ENCODE measurements at regions not wholly inside any gene's neighbourhood (a gene's known extent, or its start where the extent isn't known, plus 50 kb on each side); places are given as distances from the start of the nearest gene placed in this dataset.

DNA sequence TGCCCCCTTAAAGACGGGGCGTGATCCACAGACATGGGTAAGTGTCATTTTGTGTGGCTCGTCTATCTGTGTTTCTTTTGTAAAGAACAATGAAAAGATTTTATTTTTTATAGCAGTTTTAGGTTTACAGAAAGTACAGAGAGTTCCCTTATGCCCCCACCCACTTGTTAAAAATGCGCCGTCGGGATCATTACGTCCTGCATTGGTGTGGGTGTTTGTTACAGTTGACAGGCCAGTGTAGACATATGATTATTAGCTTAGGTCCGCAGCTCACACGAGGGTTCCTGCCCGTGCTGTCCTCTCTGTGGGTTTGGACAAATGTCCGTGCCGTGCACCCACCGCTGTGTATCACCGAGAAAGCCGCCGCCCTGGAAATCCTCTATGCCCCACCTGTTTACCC lies 50.5 kb downstream of the RGS12 start:
- Histone ChIP-seq H3K9ac (ENCODE audit: low read length in 2 of 2) (no peak overlapping the region), H3K27ac (ENCODE audit: low read length) (no peak overlapping the region), H3K4me3 (ENCODE audit: low read length in 2 of 2) (no peak overlapping the region), H3K36me3 (ENCODE audit: control insufficient read depth in 2 of 2, insufficient read depth in 2 of 2, low read length in 2 of 2) (peaks cover 0 to 4% of the 10 kb centered on the region in 2 donors), H3K27me3 (ENCODE audit: control insufficient read depth in 1 of 2, insufficient read depth in 2 of 2, low read length in 2 of 2) (no peaks in the 10 kb centered on the region), H3K9me3 (ENCODE audit: control insufficient read depth in 2 of 2, low read length in 2 of 2) (no peaks in the 10 kb centered on the region), H3K4me1 (ENCODE audit: control insufficient read depth, insufficient read depth, low read length) (peaks cover 8% of the 10 kb centered on the region)

GRCh38 chr4:3344104-3344503 lies 51.3 kb downstream of the RGS12 start:
- no peak overlapping the region for H3K9ac ChIP-seq (ENCODE audit: low read length in 2 of 2)
- H3K9me3 ChIP-seq (ENCODE audit: control insufficient read depth in 2 of 2, low read length in 2 of 2): no peaks in the 10 kb centered on the region
- no peak overlapping the region for H3K4me3 ChIP-seq (ENCODE audit: low read length in 2 of 2)
- H3K4me1 ChIP-seq (ENCODE audit: control insufficient read depth, insufficient read depth, low read length): peaks cover 8% of the 10 kb centered on the region
- no peak overlapping the region for H3K27ac ChIP-seq (ENCODE audit: low read length)
- H3K36me3 ChIP-seq (ENCODE audit: control insufficient read depth in 2 of 2, insufficient read depth in 2 of 2, low read length in 2 of 2): peaks cover 0 to 4% of the 10 kb centered on the region in 2 donors
- no peaks in the 10 kb centered on the region for H3K27me3 ChIP-seq (ENCODE audit: control insufficient read depth in 1 of 2, insufficient read depth in 2 of 2, low read length in 2 of 2)

GRCh38 chr4:3344596-3344995 lies 51.8 kb downstream of the RGS12 start:
- Histone ChIP-seq H3K4me1 (ENCODE audit: control insufficient read depth, insufficient read depth, low read length) (peaks cover 8% of the 10 kb centered on the region), H3K27me3 (ENCODE audit: control insufficient read depth in 1 of 2, insufficient read depth in 2 of 2, low read length in 2 of 2) (no peaks in the 10 kb centered on the region), H3K9me3 (ENCODE audit: control insufficient read depth in 2 of 2, low read length in 2 of 2) (no peaks in the 10 kb centered on the region), H3K9ac (ENCODE audit: low read length in 2 of 2) (no peak overlapping the region), H3K4me3 (ENCODE audit: low read length in 2 of 2) (no peak overlapping the region), H3K36me3 (ENCODE audit: control insufficient read depth in 2 of 2, insufficient read depth in 2 of 2, low read length in 2 of 2) (peaks cover 0 to 4% of the 10 kb centered on the region in 2 donors), H3K27ac (ENCODE audit: low read length) (no peak overlapping the region)

- H3K9me3 ChIP-seq (ENCODE audit: control insufficient read depth in 2 of 2, low read length in 2 of 2): no peaks in the 10 kb centered on the region
- no peak overlapping the region for H3K4me3 ChIP-seq (ENCODE audit: low read length in 2 of 2)
- H3K4me1 ChIP-seq (ENCODE audit: control insufficient read depth, insufficient read depth, low read length): peaks cover 8% of the 10 kb centered on the region
- H3K36me3 ChIP-seq (ENCODE audit: control insufficient read depth in 2 of 2, insufficient read depth in 2 of 2, low read length in 2 of 2): peaks cover 0 to 4% of the 10 kb centered on the region in 2 donors
- no peaks in the 10 kb centered on the region for H3K27me3 ChIP-seq (ENCODE audit: control insufficient read depth in 1 of 2, insufficient read depth in 2 of 2, low read length in 2 of 2)
- no peak overlapping the region for H3K9ac ChIP-seq (ENCODE audit: low read length in 2 of 2)
- no peak overlapping the region for H3K27ac ChIP-seq (ENCODE audit: low read length)
Observed at GRCh38 chr4:3345384-3345783, 52.6 kb downstream of the RGS12 start.

- Histone ChIP-seq H3K27me3 (ENCODE audit: control insufficient read depth in 1 of 2, insufficient read depth in 2 of 2, low read length in 2 of 2) (no peaks in the 10 kb centered on the region), H3K4me1 (ENCODE audit: control insufficient read depth, insufficient read depth, low read length) (peaks cover 8% of the 10 kb centered on the region), H3K4me3 (ENCODE audit: low read length in 2 of 2) (no peak overlapping the region), H3K9me3 (ENCODE audit: control insufficient read depth in 2 of 2, low read length in 2 of 2) (no peaks in the 10 kb centered on the region), H3K27ac (ENCODE audit: low read length) (no peak overlapping the region), H3K36me3 (ENCODE audit: control insufficient read depth in 2 of 2, insufficient read depth in 2 of 2, low read length in 2 of 2) (peaks cover 0 to 4% of the 10 kb centered on the region in 2 donors), H3K9ac (ENCODE audit: low read length in 2 of 2) (no peak overlapping the region)
Observed at GRCh38 chr4:3346146-3346545, 53.3 kb downstream of the RGS12 start.

DNA sequence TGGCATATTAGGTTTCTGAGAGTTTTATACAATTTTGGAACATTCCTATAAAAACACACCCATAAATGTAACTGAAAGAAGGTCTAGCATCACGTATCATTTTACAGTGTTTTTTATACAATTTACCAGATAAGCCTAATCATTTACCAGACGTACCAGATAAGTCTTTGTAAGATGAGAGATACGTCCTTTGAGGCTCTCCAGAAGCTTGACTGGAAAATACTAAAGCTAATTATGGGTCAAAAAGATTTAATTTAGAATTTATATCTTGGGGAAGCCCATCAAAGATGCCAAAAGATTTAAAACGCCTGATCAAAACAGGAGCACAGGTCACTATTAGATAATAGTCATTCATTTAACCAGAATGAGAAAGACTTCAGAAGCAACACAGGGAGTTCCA lies 55.0 kb downstream of the RGS12 start:
- H3K9ac ChIP-seq (ENCODE audit: low read length in 2 of 2): no peak overlapping the region
- H3K4me3 ChIP-seq (ENCODE audit: low read length in 2 of 2): no peak overlapping the region
- H3K27ac ChIP-seq (ENCODE audit: low read length): no peak overlapping the region
- H3K36me3 ChIP-seq (ENCODE audit: control insufficient read depth in 2 of 2, insufficient read depth in 2 of 2, low read length in 2 of 2): peaks cover 0 to 4% of the 10 kb centered on the region in 2 donors
- no peaks in the 10 kb centered on the region for H3K4me1 ChIP-seq (ENCODE audit: control insufficient read depth, insufficient read depth, low read length)
- H3K9me3 ChIP-seq (ENCODE audit: control insufficient read depth in 2 of 2, low read length in 2 of 2): no peaks in the 10 kb centered on the region
- no peaks in the 10 kb centered on the region for H3K27me3 ChIP-seq (ENCODE audit: control insufficient read depth in 1 of 2, insufficient read depth in 2 of 2, low read length in 2 of 2)

GRCh38 chr4:3348621-3349020 lies 55.8 kb downstream of the RGS12 start:
- H3K27ac ChIP-seq (ENCODE audit: low read length): no peak overlapping the region
- H3K36me3 ChIP-seq (ENCODE audit: control insufficient read depth in 2 of 2, insufficient read depth in 2 of 2, low read length in 2 of 2): peaks cover 0 to 2% of the 10 kb centered on the region in 2 donors
- H3K4me3 ChIP-seq (ENCODE audit: low read length in 2 of 2): no peak overlapping the region
- no peaks in the 10 kb centered on the region for H3K27me3 ChIP-seq (ENCODE audit: control insufficient read depth in 1 of 2, insufficient read depth in 2 of 2, low read length in 2 of 2)
- H3K9ac ChIP-seq (ENCODE audit: low read length in 2 of 2): no peak overlapping the region
- no peaks in the 10 kb centered on the region for H3K9me3 ChIP-seq (ENCODE audit: control insufficient read depth in 2 of 2, low read length in 2 of 2)
- no peaks in the 10 kb centered on the region for H3K4me1 ChIP-seq (ENCODE audit: control insufficient read depth, insufficient read depth, low read length)

DNA sequence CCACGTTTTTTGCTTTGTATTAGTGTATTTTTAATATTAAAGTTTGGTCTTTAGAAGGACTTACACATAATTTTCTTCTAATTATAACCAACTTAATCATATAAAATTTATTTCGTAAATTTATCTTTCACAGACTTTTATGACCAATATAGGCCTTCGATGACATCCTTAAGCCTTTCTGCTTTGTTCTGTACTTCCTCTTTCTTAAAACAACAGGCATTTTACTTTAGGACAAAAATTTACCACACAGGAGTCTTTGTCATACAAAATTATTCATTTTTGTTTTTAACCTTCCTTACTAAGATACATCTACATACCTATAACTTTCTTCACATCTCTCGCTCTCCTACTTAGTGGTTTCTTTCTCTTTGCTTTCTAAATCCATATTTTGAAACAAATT lies 56.3 kb downstream of the RGS12 start:
- H3K27ac ChIP-seq (ENCODE audit: low read length): no peak overlapping the region
- no peak overlapping the region for H3K4me3 ChIP-seq (ENCODE audit: low read length in 2 of 2)
- H3K9me3 ChIP-seq (ENCODE audit: control insufficient read depth in 2 of 2, low read length in 2 of 2): no peaks in the 10 kb centered on the region
- no peak overlapping the region for H3K9ac ChIP-seq (ENCODE audit: low read length in 2 of 2)
- no peaks in the 10 kb centered on the region for H3K27me3 ChIP-seq (ENCODE audit: control insufficient read depth in 1 of 2, insufficient read depth in 2 of 2, low read length in 2 of 2)
- no peaks in the 10 kb centered on the region for H3K4me1 ChIP-seq (ENCODE audit: control insufficient read depth, insufficient read depth, low read length)
- no peaks in the 10 kb centered on the region for H3K36me3 ChIP-seq (ENCODE audit: control insufficient read depth in 2 of 2, insufficient read depth in 2 of 2, low read length in 2 of 2)

GRCh38 chr4:3351997-3352396 lies 59.2 kb downstream of the RGS12 start:
- no peaks in the 10 kb centered on the region for H3K36me3 ChIP-seq (ENCODE audit: control insufficient read depth in 2 of 2, insufficient read depth in 2 of 2, low read length in 2 of 2)
- H3K9me3 ChIP-seq (ENCODE audit: control insufficient read depth in 2 of 2, low read length in 2 of 2): no peaks in the 10 kb centered on the region
- no peak overlapping the region for H3K4me3 ChIP-seq (ENCODE audit: low read length in 2 of 2)
- H3K27ac ChIP-seq (ENCODE audit: low read length): no peak overlapping the region
- no peaks in the 10 kb centered on the region for H3K4me1 ChIP-seq (ENCODE audit: control insufficient read depth, insufficient read depth, low read length)
- no peaks in the 10 kb centered on the region for H3K27me3 ChIP-seq (ENCODE audit: control insufficient read depth in 1 of 2, insufficient read depth in 2 of 2, low read length in 2 of 2)
- H3K9ac ChIP-seq (ENCODE audit: low read length in 2 of 2): no peak overlapping the region

GRCh38 chr4:3352505-3352904 lies 59.7 kb downstream of the RGS12 start:
- Histone ChIP-seq H3K9ac (ENCODE audit: low read length in 2 of 2) (no peak overlapping the region), H3K9me3 (ENCODE audit: control insufficient read depth in 2 of 2, low read length in 2 of 2) (no peaks in the 10 kb centered on the region), H3K4me3 (ENCODE audit: low read length in 2 of 2) (no peak overlapping the region), H3K4me1 (ENCODE audit: control insufficient read depth, insufficient read depth, low read length) (no peaks in the 10 kb centered on the region), H3K27ac (ENCODE audit: low read length) (no peak overlapping the region), H3K27me3 (ENCODE audit: control insufficient read depth in 1 of 2, insufficient read depth in 2 of 2, low read length in 2 of 2) (no peaks in the 10 kb centered on the region), H3K36me3 (ENCODE audit: control insufficient read depth in 2 of 2, insufficient read depth in 2 of 2, low read length in 2 of 2) (no peaks in the 10 kb centered on the region)

DNA sequence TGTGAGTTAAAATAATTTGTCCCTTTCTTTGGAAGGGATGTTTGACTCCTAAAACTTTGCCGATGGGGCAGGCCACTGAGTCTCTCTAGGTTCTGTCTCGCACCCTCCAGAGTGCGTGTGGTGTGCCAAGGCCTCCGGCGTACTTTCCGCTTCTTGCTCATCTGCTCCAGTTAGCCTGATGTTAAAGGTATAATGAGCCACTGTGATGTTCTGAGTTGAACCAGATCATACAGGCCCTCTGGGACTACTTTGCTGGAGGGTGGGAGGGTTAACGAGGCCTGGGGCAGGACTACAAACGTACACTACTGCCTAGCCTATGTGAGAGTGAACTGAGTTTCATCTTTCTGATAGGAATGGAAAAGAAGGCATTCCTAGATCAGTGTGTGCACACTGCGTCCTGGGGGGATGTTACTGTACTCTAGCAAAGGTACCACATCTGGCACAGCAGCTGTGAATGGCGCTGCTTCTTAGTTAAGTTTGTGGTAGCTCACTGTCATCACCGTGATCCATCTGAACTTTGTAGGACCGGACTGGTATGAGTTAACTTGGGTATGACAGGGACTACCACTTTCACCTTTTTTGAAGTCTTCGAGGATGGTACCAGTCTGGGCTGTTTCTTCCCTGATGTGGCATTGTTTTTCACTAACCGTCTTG lies 60.2 kb downstream of the RGS12 start:
- no peaks in the 10 kb centered on the region for H3K36me3 ChIP-seq (ENCODE audit: control insufficient read depth in 2 of 2, insufficient read depth in 2 of 2, low read length in 2 of 2)
- no peaks in the 10 kb centered on the region for H3K27me3 ChIP-seq (ENCODE audit: control insufficient read depth in 1 of 2, insufficient read depth in 2 of 2, low read length in 2 of 2)
- H3K4me3 ChIP-seq (ENCODE audit: low read length in 2 of 2): no peak overlapping the region
- no peaks in the 10 kb centered on the region for H3K9me3 ChIP-seq (ENCODE audit: control insufficient read depth in 2 of 2, low read length in 2 of 2)
- no peaks in the 10 kb centered on the region for H3K4me1 ChIP-seq (ENCODE audit: control insufficient read depth, insufficient read depth, low read length)
- H3K27ac ChIP-seq (ENCODE audit: low read length): no peak overlapping the region
- H3K9ac ChIP-seq (ENCODE audit: low read length in 2 of 2): no peak overlapping the region

Measured in stomach smooth muscle (tissue), 2 donors.